ENCODE measurements at regions not wholly inside any gene's neighbourhood (a gene's known extent, or its start where the extent isn't known, plus 50 kb on each side); places are given as distances from the start of the nearest gene placed in this dataset.
"Not testable (repeated sequence)": the region's sequence is repeated elsewhere in the genome, so short reads cannot be mapped to it uniquely, and the experiment has no call there.

- no peak for DNase-seq (ENCODE audit: low read depth in 3 of 3)
Measured at GRCh38 chr16:7834771-7835431, 502.3 kb downstream of the RBFOX1 start.

DNA sequence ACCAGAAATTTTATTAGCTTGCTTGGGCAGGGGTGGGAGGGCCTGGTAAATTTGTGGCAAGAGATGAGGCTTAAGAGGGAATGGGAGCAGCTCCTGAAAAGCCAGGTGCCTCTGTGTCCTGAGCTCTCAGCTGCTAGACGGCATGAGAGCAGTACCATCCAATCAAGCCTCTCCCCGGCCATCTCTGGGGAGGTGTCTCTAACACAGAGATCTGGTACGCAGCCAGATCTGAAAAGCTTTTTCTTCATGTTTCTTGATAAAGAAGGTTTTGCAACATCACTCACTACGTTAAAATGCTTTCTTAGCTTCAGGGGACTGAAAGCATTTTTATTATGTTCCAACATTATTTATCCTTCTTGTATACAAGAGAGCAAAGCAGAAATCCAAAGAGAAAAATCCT, 488.2 kb downstream of the RBFOX1 start:
- no peak for DNase-seq (ENCODE audit: low read depth in 3 of 3)

- DNase-seq (ENCODE audit: low read depth in 3 of 3): no peak
Measured at GRCh38 chr16:7805686-7806396, 473.2 kb downstream of the RBFOX1 start.

GRCh38 chr16:7804635-7805195, 472.1 kb downstream of the RBFOX1 start:
- DNase-seq (ENCODE audit: low read depth in 3 of 3): no peak

DNA sequence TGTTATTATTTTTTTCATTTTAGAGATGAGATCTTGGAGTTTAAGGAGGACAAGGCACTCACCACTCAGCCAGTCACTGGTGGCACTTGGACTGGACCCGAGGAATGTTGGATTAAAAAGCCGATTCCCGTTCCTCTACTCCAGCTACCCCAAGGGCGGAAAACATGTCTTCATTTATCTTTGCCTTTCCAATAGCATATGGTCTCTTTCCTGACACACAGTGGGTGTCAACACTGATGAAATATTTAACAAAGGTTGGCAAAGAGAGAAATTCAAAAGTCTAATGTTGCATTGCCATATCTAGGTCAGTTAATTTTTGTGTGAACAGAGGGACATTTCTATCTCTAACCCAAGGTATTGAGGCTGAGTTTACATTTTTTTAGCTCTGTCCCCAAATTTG, 459.7 kb downstream of the RBFOX1 start:
- no peak for DNase-seq (ENCODE audit: low read depth in 3 of 3)

- DNase-seq (ENCODE audit: low read depth in 3 of 3): no peak
Measured at GRCh38 chr16:7791028-7791590, 458.5 kb downstream of the RBFOX1 start.

- no peak for DNase-seq (ENCODE audit: low read depth in 3 of 3)
Measured at GRCh38 chr16:7775072-7775488, 442.4 kb downstream of the RBFOX1 start.

GRCh38 chr16:7772722-7773121, 440.1 kb downstream of the RBFOX1 start:
- DNase-seq (ENCODE audit: low read depth in 3 of 3): no peak

- not testable (repeated sequence) for DNase-seq (ENCODE audit: low read depth in 3 of 3)
Measured at GRCh38 chr16:7769091-7769490, 436.4 kb downstream of the RBFOX1 start.

DNA sequence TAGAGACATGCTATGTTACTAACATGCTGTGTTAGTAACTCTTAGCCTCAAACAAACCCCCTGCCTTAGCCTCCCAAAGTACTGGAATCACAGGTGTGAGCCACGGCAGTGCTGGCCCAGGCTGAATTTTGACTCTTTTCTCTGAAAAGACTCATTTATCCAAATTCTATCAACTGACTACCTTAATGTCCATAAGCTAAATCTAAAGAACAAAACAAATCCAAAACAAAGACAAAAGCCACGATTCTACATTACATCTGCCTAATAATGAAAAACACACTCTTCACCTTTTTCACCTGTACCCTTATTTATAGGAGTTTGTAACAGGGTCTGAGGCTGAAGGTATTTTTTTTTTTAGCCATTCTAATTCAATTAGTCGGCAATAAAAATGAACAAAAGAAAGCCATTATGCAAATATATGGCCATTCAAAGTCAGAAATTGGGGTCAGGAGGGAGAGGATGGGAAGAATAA, 432.5 kb downstream of the RBFOX1 start:
- DNase-seq (ENCODE audit: low read depth in 3 of 3): no peak

- no peak for DNase-seq (ENCODE audit: low read depth in 3 of 3)
Measured at GRCh38 chr16:7763111-7763510, 430.5 kb downstream of the RBFOX1 start.
